ENCODE measurements at regions not wholly inside any gene's neighbourhood (a gene's known extent, or its start where the extent isn't known, plus 50 kb on each side); places are given as distances from the start of the nearest gene placed in this dataset.

DNA sequence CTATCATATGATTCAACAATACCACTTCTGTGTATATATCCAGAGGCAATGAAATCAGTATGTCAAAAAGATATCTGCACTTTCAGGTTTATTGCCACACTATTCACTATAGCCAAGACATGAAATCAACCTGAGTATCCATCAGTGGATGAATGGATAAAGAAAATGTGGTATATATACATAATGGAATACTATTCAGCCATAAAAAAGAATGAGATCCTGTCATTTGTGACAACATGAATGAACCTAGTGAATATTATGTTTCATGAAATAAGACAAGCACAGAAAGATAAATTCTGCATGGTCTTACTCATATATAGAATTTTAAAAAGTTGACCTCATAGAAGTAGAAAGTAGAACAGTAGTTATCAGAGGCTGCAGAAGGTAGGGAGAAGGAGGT lies 281.1 kb downstream of the BAMBI start:
- intact Hi-C loops (cut with DNase I) = no loop called here
- TF ChIP-seq POLR2A (IDR thresholded peaks at IDR 0.05) (no peak), CTCF (IDR thresholded peaks at IDR 0.05) (no peak)

GRCh38 chr10:28959850-28960501 lies 282.7 kb downstream of the BAMBI start:
- no peaks in the 10 kb centered on the region for H3K36me3 ChIP-seq (replicated peaks in 1 of 2; ENCODE audit: insufficient read depth in 1 of 2, low read depth in 2 of 2)
- H3K4me1 ChIP-seq = no peaks in the 10 kb centered on the region
- no peaks in the 10 kb centered on the region for H3K9me3 ChIP-seq
- WGBS, 2 donors = 88 to 95% methylated on average over 7 of the region's 7 CpGs
- no peak overlapping the region for H3K27ac ChIP-seq
- no peak for DNase-seq
- intact Hi-C loops (cut with DNase I) = no loop called here
- H3K27me3 ChIP-seq = no peaks in the 10 kb centered on the region
- ATAC-seq = no peak
- TF ChIP-seq POLR2A (IDR thresholded peaks at IDR 0.05) (no peak), CTCF (IDR thresholded peaks at IDR 0.05) (no peak)
- H3K4me3 ChIP-seq = no peak overlapping the region

More for the DNA sequence above, 281.1 kb downstream of the BAMBI start:
- Histone ChIP-seq H3K4me3 (no peak overlapping the region), H3K4me1 (no peaks in the 10 kb centered on the region), H3K9me3 (no peaks in the 10 kb centered on the region), H3K27ac (no peak overlapping the region), H3K27me3 (no peaks in the 10 kb centered on the region), H3K36me3 (replicated peaks in 1 of 2; ENCODE audit: insufficient read depth in 1 of 2, low read depth in 2 of 2) (no peaks in the 10 kb centered on the region)
- DNase-seq (no peak), ATAC-seq (no peak)

GRCh38 chr10:28962768-28963167 lies 285.4 kb downstream of the BAMBI start:
- no peak for DNase-seq
- H3K27ac ChIP-seq = no peak overlapping the region
- no peaks in the 10 kb centered on the region for H3K36me3 ChIP-seq (replicated peaks in 1 of 2; ENCODE audit: insufficient read depth in 1 of 2, low read depth in 2 of 2)
- no peak overlapping the region for H3K4me3 ChIP-seq
- TF ChIP-seq POLR2A (IDR thresholded peaks at IDR 0.05) (no peak), CTCF (IDR thresholded peaks at IDR 0.05) (no peak)
- no peak for ATAC-seq
- no peaks in the 10 kb centered on the region for H3K4me1 ChIP-seq
- no peaks in the 10 kb centered on the region for H3K9me3 ChIP-seq
- intact Hi-C loops (cut with DNase I) = no loop called here
- whole genome bisulfite sequencing, 2 donors = 75 to 77% methylated on average over 4 of the region's 4 CpGs
- H3K27me3 ChIP-seq = no peaks in the 10 kb centered on the region

GRCh38 chr10:28963539-28964221 lies 286.4 kb downstream of the BAMBI start:
- 86 to 87% methylated on average over 5 of the region's 5 CpGs for WGBS, 2 donors
- ATAC-seq (no peak), DNase-seq (no peak)
- intact Hi-C loops (cut with DNase I) = no loop called here
- Histone ChIP-seq H3K27ac (no peak overlapping the region), H3K27me3 (no peaks in the 10 kb centered on the region), H3K4me3 (no peak overlapping the region), H3K9me3 (no peaks in the 10 kb centered on the region), H3K36me3 (replicated peaks in 1 of 2; ENCODE audit: insufficient read depth in 1 of 2, low read depth in 2 of 2) (no peaks in the 10 kb centered on the region), H3K4me1 (no peaks in the 10 kb centered on the region)
- TF ChIP-seq CTCF (IDR thresholded peaks at IDR 0.05) (no peak), POLR2A (IDR thresholded peaks at IDR 0.05) (no peak)

DNA sequence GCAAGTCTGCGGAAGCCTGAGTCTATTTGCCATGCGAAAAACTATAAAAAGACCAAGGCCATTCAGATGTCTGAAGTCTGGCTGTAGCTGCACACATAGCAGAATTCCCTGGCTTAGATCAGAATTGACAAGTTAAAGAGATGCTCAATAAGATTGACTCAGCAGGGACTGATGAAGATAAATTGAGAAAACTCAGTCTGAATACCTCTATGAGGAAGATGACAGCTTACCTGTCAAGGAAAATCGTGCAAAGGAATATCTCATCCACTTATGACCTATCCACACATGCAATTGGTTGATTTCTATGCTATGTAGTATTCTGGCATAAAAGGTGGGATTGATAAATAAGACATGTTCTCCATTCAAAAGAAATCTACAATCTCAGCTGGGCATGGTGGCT lies 288.6 kb downstream of the BAMBI start:
- ATAC-seq (no peak), DNase-seq (no peak)
- Histone ChIP-seq H3K9me3 (no peaks in the 10 kb centered on the region), H3K27ac (no peak overlapping the region), H3K4me1 (no peaks in the 10 kb centered on the region), H3K4me3 (no peak overlapping the region), H3K36me3 (replicated peaks in 1 of 2; ENCODE audit: insufficient read depth in 1 of 2, low read depth in 2 of 2) (no peaks in the 10 kb centered on the region), H3K27me3 (no peaks in the 10 kb centered on the region)
- WGBS, 2 donors = 27 to 34% methylated on average over 3 of the region's 3 CpGs
- TF ChIP-seq POLR2A (IDR thresholded peaks at IDR 0.05) (no peak), CTCF (IDR thresholded peaks at IDR 0.05) (no peak)
- intact Hi-C loops (cut with DNase I) = no loop called here
